GM06990 (cell line): ENCODE measurements at regions not wholly inside any gene's neighbourhood (a gene's known extent, or its start where the extent isn't known, plus 50 kb on each side); places are given as distances from the start of the nearest gene placed in this dataset.

Experiments
- DNase-seq: peaks from one replicate; pipeline ENCODE4 v3.0.0-alpha.2; 2011; ENCODE audit not compliant: insufficient read length; ENCODE audit errors: extremely low read depth
- H3K27me3 ChIP-seq: replicated peaks from 2 replicates; pipeline ENCODE4 v1.6.0; 2011; ENCODE audit warnings: low read length; ENCODE audit not compliant: control insufficient read depth, insufficient read depth
- H3K36me3 ChIP-seq: 2 replicates; pipeline ENCODE4 v1.5.1; 2011; ENCODE audit warnings: low read length; ENCODE audit not compliant: control insufficient read depth, insufficient read depth
- H3K4me3 ChIP-seq: replicated peaks from 2 replicates; pipeline ENCODE4 v1.5.1; 2011; ENCODE audit warnings: low read depth, mild to moderate bottlenecking, control low read depth, low read length
- CTCF ChIP-seq: IDR thresholded peaks from 2 replicates; pipeline ENCODE4 v1.5.1; 2011; ENCODE audit warnings: low read length, control low read depth, mild to moderate bottlenecking, inconsistent platforms; ENCODE audit not compliant: insufficient read depth, poor library complexity, severe bottlenecking

GRCh38 chr2:18106841-18107240, 228.4 kb downstream of the KCNS3 start:
- Histone ChIP-seq H3K27me3 (no peaks in the 10 kb centered on the region), H3K36me3 (no peaks in the 10 kb centered on the region), H3K4me3 (no peak overlapping the region)
- no peak for DNase-seq
- no peak for TF ChIP-seq CTCF

- no peak overlapping the region for H3K4me3 ChIP-seq
- no peak for TF ChIP-seq CTCF
- H3K36me3 ChIP-seq, result no peaks in the 10 kb centered on the region
- H3K27me3 ChIP-seq, result no peaks in the 10 kb centered on the region
- DNase-seq, result no peak
These were observed 227.5 kb downstream of the KCNS3 start for GRCh38 chr2:18105929-18106328.

- Histone ChIP-seq H3K36me3 (no peaks in the 10 kb centered on the region), H3K27me3 (no peaks in the 10 kb centered on the region), H3K4me3 (no peak overlapping the region)
- no peak for TF ChIP-seq CTCF
- DNase-seq, result no peak
These were observed 226.2 kb downstream of the KCNS3 start for GRCh38 chr2:18104595-18105224.

GRCh38 chr2:18096836-18097405, 218.5 kb downstream of the KCNS3 start:
- no peak for DNase-seq
- H3K36me3 ChIP-seq, result no peaks in the 10 kb centered on the region
- no peaks in the 10 kb centered on the region for H3K27me3 ChIP-seq
- no peak overlapping the region for H3K4me3 ChIP-seq
- no peak for TF ChIP-seq CTCF

GRCh38 chr2:18094277-18094676, 215.8 kb downstream of the KCNS3 start:
- no peak for TF ChIP-seq CTCF

More at GRCh38 chr2:18094277-18094676, 215.8 kb downstream of the KCNS3 start:
- DNase-seq, result no peak
- Histone ChIP-seq H3K36me3 (no peaks in the 10 kb centered on the region), H3K4me3 (no peak overlapping the region), H3K27me3 (no peaks in the 10 kb centered on the region)
